ENCODE measurements at regions not wholly inside any gene's neighbourhood (a gene's known extent, or its start where the extent isn't known, plus 50 kb on each side); places are given as distances from the start of the nearest gene placed in this dataset.

GRCh38 chr4:28772788-28773187 is 1912.1 kb downstream of the STIM2 start:
- TF ChIP-seq POLR2AphosphoS5 (IDR thresholded peaks at IDR 0.05; ENCODE audit: low read depth, low read length) (no peak), POLR2A (IDR thresholded peaks at IDR 0.05; ENCODE audit: low read depth, low read length) (no peak), TAF1 (IDR thresholded peaks at IDR 0.05; ENCODE audit: borderline replicate concordance, low read depth, low read length) (no peak)
